Gastroesophageal sphincter (tissue), 4 donors: ENCODE measurements at regions not wholly inside any gene's neighbourhood (a gene's known extent, or its start where the extent isn't known, plus 50 kb on each side); places are given as distances from the start of the nearest gene placed in this dataset.

Source experiments
- ATAC-seq: fragments of 150-250 bp; one replicate; pipeline ENCODE4 v1.9.1; 2016; ENCODE audit warnings: mild to moderate bottlenecking, moderate library complexity
- H3K27ac ChIP-seq, 4 donors: fragments of 200-600 bp; sonication (generic) in 3 of 4; 1 replicate in 3 of 4; 2 replicates in 1 of 4; pipeline ENCODE4 v1.5.1; 2016 to 2019
- H3K27me3 ChIP-seq: fragments of 200-600 bp; sonication (generic); one replicate; pipeline ENCODE4 v1.5.1; 2019
- H3K36me3 ChIP-seq, 2 donors: fragments of 200-600 bp; sonication (generic); one replicate each; pipeline ENCODE4 v1.5.1; 2019; ENCODE audit warnings: control low read depth in 1 of 2
- H3K4me1 ChIP-seq, 3 donors: fragments of 200-600 bp; sonication (generic); 1 replicate in 2 of 3; 2 replicates in 1 of 3; pipeline ENCODE4 v1.5.1; 2016 to 2019; ENCODE audit warnings: control low read depth in 2 of 3
- H3K4me3 ChIP-seq, 2 donors: fragments of 200-600 bp; sonication (generic); one replicate each; pipeline ENCODE4 v1.5.1; 2019; ENCODE audit warnings: mild to moderate bottlenecking in 1 of 2, moderate library complexity in 1 of 2
- H3K9me3 ChIP-seq, 3 donors: fragments of 200-600 bp; sonication (generic); one replicate each; pipeline ENCODE4 v1.5.1; 2017 to 2019; ENCODE audit warnings: control low read depth in 2 of 3
- EP300 ChIP-seq: sonication (generic); formaldehyde crosslinking; IDR thresholded peaks from one replicate; pipeline ENCODE4 v1.6.1; 2017; ENCODE audit warnings: antibody characterized with exemption, mild to moderate bottlenecking
- POLR2A ChIP-seq, 2 donors: fragments of 450-650 bp; IDR thresholded peaks; one replicate each; pipeline ENCODE4 v1.6.1; 2017; ENCODE audit warnings: antibody characterized with exemption in 2 of 2, mild to moderate bottlenecking in 2 of 2, moderate library complexity in 1 of 2
- POLR2AphosphoS5 ChIP-seq: sonication (generic); formaldehyde crosslinking; IDR thresholded peaks from one replicate; pipeline ENCODE4 v1.6.1; 2017; ENCODE audit warnings: antibody characterized with exemption
- WGBS, 2 donors: methylation state at CpG; one replicate each; pipeline ENCODE4 v1.1.5; 2018; ENCODE audit warnings: low coverage in 1 of 2; 5-methylcytosine and 5-hydroxymethylcytosine counted together
- small RNA-seq, 4 donors: library from RNA; depleted of rRNA; stranded (forward); fragments of <200 nt; gene quantifications; one replicate each; pipeline ENCODE3, GENCODE V24; 2016
- TF ChIP-seq, protein P1 (sequence below), 4 experiments: fragments of 200-600 bp in 2 of 4; fragments of 450-650 bp in 2 of 4; sonication (generic) in 1 of 4; IDR thresholded peaks; one replicate each; pipeline ENCODE4 v1.5.1; 2017 to 2019; ENCODE audit warnings: antibody characterized with exemption in 4 of 4, mild to moderate bottlenecking in 2 of 4, moderate library complexity in 2 of 4

DNA sequence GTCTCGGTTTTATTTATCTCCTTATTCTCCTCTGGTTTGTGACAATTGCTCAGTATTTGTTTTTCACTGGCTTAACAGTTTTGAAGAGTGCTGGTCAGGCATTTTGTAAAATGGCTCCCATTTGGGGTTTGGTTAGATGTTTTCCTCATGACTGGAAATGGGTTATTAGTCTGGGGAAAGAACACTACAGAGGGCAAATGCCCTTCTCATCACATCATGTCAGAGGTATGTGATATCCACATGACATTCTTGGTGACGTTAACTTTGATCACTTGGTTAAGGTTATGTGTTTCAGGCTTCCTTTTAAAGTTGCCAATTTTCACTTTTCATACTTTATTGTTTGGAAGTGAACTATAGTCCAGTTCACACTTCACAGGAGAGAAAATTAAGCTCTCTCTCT, 74.8 kb upstream of the KLHL1 start:
- TF ChIP-seq, protein P1, sequence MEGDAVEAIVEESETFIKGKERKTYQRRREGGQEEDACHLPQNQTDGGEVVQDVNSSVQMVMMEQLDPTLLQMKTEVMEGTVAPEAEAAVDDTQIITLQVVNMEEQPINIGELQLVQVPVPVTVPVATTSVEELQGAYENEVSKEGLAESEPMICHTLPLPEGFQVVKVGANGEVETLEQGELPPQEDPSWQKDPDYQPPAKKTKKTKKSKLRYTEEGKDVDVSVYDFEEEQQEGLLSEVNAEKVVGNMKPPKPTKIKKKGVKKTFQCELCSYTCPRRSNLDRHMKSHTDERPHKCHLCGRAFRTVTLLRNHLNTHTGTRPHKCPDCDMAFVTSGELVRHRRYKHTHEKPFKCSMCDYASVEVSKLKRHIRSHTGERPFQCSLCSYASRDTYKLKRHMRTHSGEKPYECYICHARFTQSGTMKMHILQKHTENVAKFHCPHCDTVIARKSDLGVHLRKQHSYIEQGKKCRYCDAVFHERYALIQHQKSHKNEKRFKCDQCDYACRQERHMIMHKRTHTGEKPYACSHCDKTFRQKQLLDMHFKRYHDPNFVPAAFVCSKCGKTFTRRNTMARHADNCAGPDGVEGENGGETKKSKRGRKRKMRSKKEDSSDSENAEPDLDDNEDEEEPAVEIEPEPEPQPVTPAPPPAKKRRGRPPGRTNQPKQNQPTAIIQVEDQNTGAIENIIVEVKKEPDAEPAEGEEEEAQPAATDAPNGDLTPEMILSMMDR (IDR thresholded peaks at IDR 0.05): no peak
- TF ChIP-seq EP300: no peak
- TF ChIP-seq POLR2AphosphoS5: no peak
- TF ChIP-seq POLR2A (IDR thresholded peaks at IDR 0.05): no peak
- Histone ChIP-seq H3K4me1 (no peaks in the 10 kb centered on the region), H3K27ac (no peak overlapping the region), H3K9me3 (no peaks in the 10 kb centered on the region), H3K36me3 (no peaks in the 10 kb centered on the region), H3K27me3 (no peaks in the 10 kb centered on the region), H3K4me3 (no peak overlapping the region)
- ATAC-seq: no peak
- 62 to 75% methylated on average over 1 to 2 of the region's 2 CpGs for WGBS, 2 donors

Small RNA genes lying in the stretch of these regions (small RNA-seq; reads per million reads assigned to genes)
- gene AL445264.1: 0 reads per million in 4 donors
- 0 reads per million in 4 donors for gene RNU6-54P
